PC-9 (cell line): ENCODE measurements at regions not wholly inside any gene's neighbourhood (a gene's known extent, or its start where the extent isn't known, plus 50 kb on each side); places are given as distances from the start of the nearest gene placed in this dataset.

Experiments
- BruUV-seq: library from RNA; stranded (reverse); fragments of 400-500 nt; replicated peaks from 2 replicates; lab custom pipeline; 2021; lab: Mats Ljungman, UMichigan
- CTCF ChIA-PET: fragments of 300-600 bp; sonication (Branson Sonifier 250); formaldehyde crosslinking; loops from one replicate; lab custom pipeline; 2022; ENCODE audit warnings: antibody characterized with exemption; lab: Charles Lee
- POLR2A ChIA-PET: fragments of 300-600 bp; sonication (Branson Sonifier 250); formaldehyde crosslinking; loops from one replicate; lab custom pipeline; 2022; ENCODE audit warnings: antibody characterized with exemption; ENCODE audit not compliant: unreplicated experiment; lab: Charles Lee
- DNase-seq, 2 experiments: peaks; one replicate each; pipeline versions ENCODE4 v3.0.0 to v3.0.0-alpha.2; 2015 to 2022; ENCODE audit warnings: mixed read lengths in 1 of 2
- H2AFZ ChIP-seq: fragments of 200-600 bp; sonication (generic); 2 replicates; pipeline ENCODE4 v1.8.1; 2017; ENCODE audit warnings: antibody characterized with exemption
- H3F3A ChIP-seq: fragments of 200-600 bp; sonication (generic); 2 replicates; pipeline ENCODE4 v1.8.1; 2017; ENCODE audit warnings: antibody characterized with exemption, mild to moderate bottlenecking, low read depth; ENCODE audit not compliant: insufficient read depth
- H3K27ac ChIP-seq: fragments of 200-600 bp; sonication (generic); 2 replicates; pipeline ENCODE4 v1.6.1; 2016; ENCODE audit warnings: mixed run types
- H3K27me3 ChIP-seq: fragments of 200-600 bp; sonication (generic); 2 replicates; pipeline ENCODE4 v1.6.1; 2016; ENCODE audit warnings: low read depth, mixed run types; ENCODE audit not compliant: insufficient read depth
- H3K36me3 ChIP-seq: fragments of 200-600 bp; sonication (generic); 2 replicates; pipeline ENCODE4 v1.6.1; 2016; ENCODE audit warnings: low read depth, mixed run types
- H3K4me1 ChIP-seq: fragments of 200-600 bp; sonication (generic); replicated peaks from 2 replicates; pipeline ENCODE4 v1.6.1; 2016; ENCODE audit warnings: mixed run types; ENCODE audit not compliant: insufficient read depth
- H3K4me2 ChIP-seq: fragments of 200-600 bp; sonication (generic); 2 replicates; pipeline ENCODE4 v1.6.1; 2017; ENCODE audit warnings: mixed run types
- H3K4me3 ChIP-seq: fragments of 200-600 bp; sonication (generic); 2 replicates; pipeline ENCODE4 v1.6.1; 2016; ENCODE audit warnings: mixed run types
- H3K79me2 ChIP-seq: fragments of 200-600 bp; sonication (generic); 2 replicates; pipeline ENCODE4 v1.6.1; 2017; ENCODE audit warnings: low read depth, mixed run types
- H3K9me2 ChIP-seq: fragments of 200-600 bp; sonication (generic); 2 replicates; pipeline ENCODE4 v1.8.1; 2017; ENCODE audit warnings: mild to moderate bottlenecking; ENCODE audit not compliant: insufficient read depth
- H3K9me3 ChIP-seq: fragments of 200-600 bp; sonication (generic); 2 replicates; pipeline ENCODE4 v1.8.1; 2016; ENCODE audit warnings: low read depth; ENCODE audit not compliant: insufficient read depth
- H4K20me1 ChIP-seq: fragments of 200-600 bp; sonication (generic); 2 replicates; pipeline ENCODE4 v1.8.1; 2017; ENCODE audit not compliant: insufficient read depth
- EZH2 ChIP-seq: fragments of 200-600 bp; sonication (generic); IDR thresholded peaks from 2 replicates; pipeline ENCODE4 v1.8.0; 2017; ENCODE audit warnings: antibody characterized with exemption, low read depth
- intact Hi-C: fragments of 100-400 bp; cut with micrococcal nuclease; formaldehyde crosslinking; loops from one replicate; pipeline ENCODE4 v1.10.0; 2022; ENCODE audit not compliant: unreplicated experiment
- TF ChIP-seq, protein P1 (sequence below): fragments of 200-600 bp; sonication (generic); conservative IDR thresholded peaks from 2 replicates; pipeline ENCODE4 v1.6.1; 2017; ENCODE audit warnings: mixed run types, antibody characterized with exemption, mild to moderate bottlenecking, moderate library complexity

DNA sequence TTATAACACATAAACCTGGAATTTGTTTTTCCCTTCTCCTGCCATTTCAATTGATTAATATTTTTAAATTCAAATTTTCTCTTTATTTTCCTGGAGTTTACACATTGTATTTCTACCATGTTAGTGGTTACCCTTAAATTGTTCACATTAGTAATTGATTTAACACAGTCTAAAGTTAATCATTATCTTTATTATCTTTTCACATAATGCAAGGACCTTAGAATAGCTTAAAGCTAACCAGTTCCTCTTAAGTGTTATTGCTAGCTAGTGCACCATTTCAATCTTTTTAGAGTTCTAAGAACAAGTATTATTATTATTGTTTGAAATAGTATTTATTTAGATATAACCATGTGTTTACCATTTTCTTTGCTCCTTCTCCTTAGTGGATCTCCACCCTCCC lies 251.2 kb upstream of the FBXL7 start:
- Histone ChIP-seq H3K9me2 (no peaks in the 10 kb centered on the region), H3K4me1 (peaks cover 7% of the 10 kb centered on the region; the same call in 1 of the 2 replicates), H3K36me3 (no peaks in the 10 kb centered on the region), H3K4me3 (no peak overlapping the region), H3K4me2 (no peak overlapping the region), H4K20me1 (no peaks in the 10 kb centered on the region), H3K9me3 (peaks cover 2% of the 10 kb centered on the region; the same call in 1 of the 2 replicates), H3K79me2 (no peaks in the 10 kb centered on the region), H3K27me3 (no peaks in the 10 kb centered on the region), H3K27ac (no peak overlapping the region), H2AFZ (no peak overlapping the region), H3F3A (no peaks in the 10 kb centered on the region)
- no TSS peak for BruUV-seq
- intact Hi-C loops: no loop called here
- CTCF ChIA-PET: no interaction called here
- no peak for DNase-seq
- TF ChIP-seq, protein P1, sequence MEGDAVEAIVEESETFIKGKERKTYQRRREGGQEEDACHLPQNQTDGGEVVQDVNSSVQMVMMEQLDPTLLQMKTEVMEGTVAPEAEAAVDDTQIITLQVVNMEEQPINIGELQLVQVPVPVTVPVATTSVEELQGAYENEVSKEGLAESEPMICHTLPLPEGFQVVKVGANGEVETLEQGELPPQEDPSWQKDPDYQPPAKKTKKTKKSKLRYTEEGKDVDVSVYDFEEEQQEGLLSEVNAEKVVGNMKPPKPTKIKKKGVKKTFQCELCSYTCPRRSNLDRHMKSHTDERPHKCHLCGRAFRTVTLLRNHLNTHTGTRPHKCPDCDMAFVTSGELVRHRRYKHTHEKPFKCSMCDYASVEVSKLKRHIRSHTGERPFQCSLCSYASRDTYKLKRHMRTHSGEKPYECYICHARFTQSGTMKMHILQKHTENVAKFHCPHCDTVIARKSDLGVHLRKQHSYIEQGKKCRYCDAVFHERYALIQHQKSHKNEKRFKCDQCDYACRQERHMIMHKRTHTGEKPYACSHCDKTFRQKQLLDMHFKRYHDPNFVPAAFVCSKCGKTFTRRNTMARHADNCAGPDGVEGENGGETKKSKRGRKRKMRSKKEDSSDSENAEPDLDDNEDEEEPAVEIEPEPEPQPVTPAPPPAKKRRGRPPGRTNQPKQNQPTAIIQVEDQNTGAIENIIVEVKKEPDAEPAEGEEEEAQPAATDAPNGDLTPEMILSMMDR: no peak
- no peak for TF ChIP-seq EZH2
- POLR2A ChIA-PET: no interaction called here

DNA sequence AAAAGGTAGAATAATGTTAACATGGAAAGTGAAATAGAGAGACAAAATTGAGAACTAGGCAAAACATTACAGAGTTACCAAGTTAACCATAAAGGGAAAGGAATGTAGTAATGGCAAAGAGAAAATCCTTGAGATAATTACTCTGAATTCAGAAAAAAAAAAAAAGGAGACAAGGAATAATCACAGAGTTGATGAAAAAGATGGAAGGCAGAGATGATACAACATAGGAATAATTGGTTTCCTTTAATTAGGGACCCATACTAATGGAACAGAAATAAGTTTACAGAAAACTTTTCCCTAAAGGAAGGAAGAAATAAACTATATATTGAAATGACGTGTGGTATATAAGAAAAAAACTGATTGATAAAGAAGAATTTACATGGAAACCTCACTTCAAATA lies 254.1 kb upstream of the FBXL7 start:
- POLR2A ChIA-PET: no interaction called here
- no peak overlapping the region for H2AFZ ChIP-seq
- CTCF ChIA-PET: no interaction called here
- no peaks in the 10 kb centered on the region for H3K9me2 ChIP-seq
- BruUV-seq: no TSS peak
- DNase-seq: no peak
- H3K4me1 ChIP-seq: peaks cover 7% of the 10 kb centered on the region; the same call in 1 of the 2 replicates
- no peaks in the 10 kb centered on the region for H3F3A ChIP-seq
- no peak overlapping the region for H3K4me3 ChIP-seq
- no peaks in the 10 kb centered on the region for H4K20me1 ChIP-seq
- intact Hi-C loops: no loop called here
- H3K4me2 ChIP-seq: no peak overlapping the region
- H3K27me3 ChIP-seq: no peaks in the 10 kb centered on the region
- H3K79me2 ChIP-seq: no peaks in the 10 kb centered on the region
- H3K9me3 ChIP-seq: peaks cover 2% of the 10 kb centered on the region; the same call in 1 of the 2 replicates
- H3K36me3 ChIP-seq: no peaks in the 10 kb centered on the region
- no peak for TF ChIP-seq EZH2
- TF ChIP-seq, protein P1: no peak
- H3K27ac ChIP-seq: no peak overlapping the region

DNA sequence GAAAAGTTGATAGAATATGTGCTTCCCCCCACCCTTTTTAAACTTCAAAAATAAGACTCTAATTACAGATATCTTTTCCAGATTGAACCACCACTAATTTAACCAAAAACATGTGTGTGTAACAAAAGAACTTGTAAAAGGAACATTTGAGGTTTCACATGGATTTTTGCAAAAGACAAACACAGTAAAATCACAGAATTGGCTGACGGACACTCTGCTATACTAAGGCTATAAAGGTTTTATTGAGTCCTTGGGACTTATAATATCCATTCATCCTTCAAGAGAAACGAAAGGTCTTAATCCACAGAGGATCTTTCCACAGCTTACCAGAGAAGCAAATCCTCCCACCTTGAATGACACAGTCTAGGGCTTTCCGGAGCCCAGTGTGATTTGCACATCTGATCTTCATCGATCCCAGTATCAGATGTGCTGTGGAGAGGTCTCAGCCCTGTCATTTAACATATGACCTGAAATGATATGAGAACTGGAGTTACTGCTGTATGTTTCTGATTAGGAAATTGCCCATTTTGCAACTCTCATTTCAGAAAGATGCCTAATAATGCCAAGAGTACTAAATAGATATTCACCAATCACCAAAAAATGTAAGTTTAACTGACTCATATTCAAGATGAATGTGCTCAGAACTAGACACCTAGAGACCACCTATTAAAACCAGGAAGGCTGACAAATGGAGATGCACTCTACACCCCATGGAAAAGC lies 256.5 kb upstream of the FBXL7 start:
- ChIA-PET POLR2A (no interaction called here), CTCF (no interaction called here)
- Histone ChIP-seq H4K20me1 (no peaks in the 10 kb centered on the region), H2AFZ (no peak overlapping the region), H3K4me3 (no peak overlapping the region), H3K9me2 (no peaks in the 10 kb centered on the region), H3K4me2 (no peak overlapping the region), H3K79me2 (no peaks in the 10 kb centered on the region), H3F3A (no peaks in the 10 kb centered on the region), H3K9me3 (peaks cover 2% of the 10 kb centered on the region; the same call in 1 of the 2 replicates), H3K36me3 (no peaks in the 10 kb centered on the region), H3K27ac (no peak overlapping the region), H3K4me1 (no peaks in the 10 kb centered on the region), H3K27me3 (no peaks in the 10 kb centered on the region)
- TF ChIP-seq, protein P1: no peak
- no peak for TF ChIP-seq EZH2
- DNase-seq: no peak
- intact Hi-C loops: no loop called here
- no TSS peak for BruUV-seq
